ENCODE measurements at regions not wholly inside any gene's neighbourhood (a gene's known extent, or its start where the extent isn't known, plus 50 kb on each side); places are given as distances from the start of the nearest gene placed in this dataset.

GRCh38 chr4:138408758-138409157, 166.6 kb upstream of the SLC7A11 start:
- ChIA-PET CTCF (no interaction called here), POLR2A (no interaction called here)
- no peak for TF ChIP-seq CTCF (IDR thresholded peaks at IDR 0.05)
- Mint-ChIP-seq H3K36me3 (ENCODE audit: low read depth) (no peaks in the 10 kb centered on the region), H3K27ac (no peak overlapping the region), H3K9me3 (no peaks in the 10 kb centered on the region), H3K27me3 (no peaks in the 10 kb centered on the region), H3K4me1 (no peaks in the 10 kb centered on the region), H3K4me3 (no peak overlapping the region)
- ATAC-seq (ENCODE audit: low read depth) (no peak), DNase-seq (no peak)
- intact Hi-C loops (cut with micrococcal nuclease) = no loop called here

GRCh38 chr4:138407329-138407728, 165.2 kb upstream of the SLC7A11 start:
- POLR2A ChIA-PET = no interaction called here
- intact Hi-C loops (cut with micrococcal nuclease) = no loop called here
- no peak overlapping the region for H3K27ac Mint-ChIP-seq
- H3K36me3 Mint-ChIP-seq (ENCODE audit: low read depth) = no peaks in the 10 kb centered on the region
- TF ChIP-seq CTCF (IDR thresholded peaks at IDR 0.05) = no peak
- no peak for DNase-seq
- H3K27me3 Mint-ChIP-seq = no peaks in the 10 kb centered on the region
- H3K4me1 Mint-ChIP-seq = no peaks in the 10 kb centered on the region
- H3K4me3 Mint-ChIP-seq = no peak overlapping the region
- no peak for ATAC-seq (ENCODE audit: low read depth)
- no peaks in the 10 kb centered on the region for H3K9me3 Mint-ChIP-seq
- CTCF ChIA-PET = no interaction called here

DNA sequence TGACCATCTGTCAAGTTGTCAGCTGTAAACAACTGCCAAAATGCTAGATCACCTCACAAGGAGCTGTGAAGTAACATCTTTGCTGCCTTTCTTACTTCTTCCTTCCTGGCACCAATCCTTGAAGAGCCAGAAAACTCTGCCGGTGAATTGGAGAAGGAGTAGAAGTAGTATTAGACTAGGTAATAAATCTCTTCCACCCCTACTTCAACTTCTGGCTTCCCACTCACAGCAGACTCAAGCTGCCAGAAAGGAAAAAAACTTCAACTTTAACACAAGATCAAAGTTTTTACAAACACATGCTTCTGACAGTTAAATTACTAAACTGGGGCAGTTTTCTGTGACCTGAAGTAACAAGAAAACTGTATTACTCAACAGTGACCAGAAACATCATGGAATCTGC, 164.7 kb upstream of the SLC7A11 start:
- no peak for DNase-seq
- TF ChIP-seq CTCF (IDR thresholded peaks at IDR 0.05) = no peak
- H3K4me1 Mint-ChIP-seq = no peaks in the 10 kb centered on the region
- no peaks in the 10 kb centered on the region for H3K27me3 Mint-ChIP-seq
- ATAC-seq (ENCODE audit: low read depth) = no peak
- H3K4me3 Mint-ChIP-seq = no peak overlapping the region
- ChIA-PET CTCF (no interaction called here), POLR2A (no interaction called here)
- no peak overlapping the region for H3K27ac Mint-ChIP-seq
- intact Hi-C loops (cut with micrococcal nuclease) = no loop called here
- no peaks in the 10 kb centered on the region for H3K36me3 Mint-ChIP-seq (ENCODE audit: low read depth)
- H3K9me3 Mint-ChIP-seq = no peaks in the 10 kb centered on the region

DNA sequence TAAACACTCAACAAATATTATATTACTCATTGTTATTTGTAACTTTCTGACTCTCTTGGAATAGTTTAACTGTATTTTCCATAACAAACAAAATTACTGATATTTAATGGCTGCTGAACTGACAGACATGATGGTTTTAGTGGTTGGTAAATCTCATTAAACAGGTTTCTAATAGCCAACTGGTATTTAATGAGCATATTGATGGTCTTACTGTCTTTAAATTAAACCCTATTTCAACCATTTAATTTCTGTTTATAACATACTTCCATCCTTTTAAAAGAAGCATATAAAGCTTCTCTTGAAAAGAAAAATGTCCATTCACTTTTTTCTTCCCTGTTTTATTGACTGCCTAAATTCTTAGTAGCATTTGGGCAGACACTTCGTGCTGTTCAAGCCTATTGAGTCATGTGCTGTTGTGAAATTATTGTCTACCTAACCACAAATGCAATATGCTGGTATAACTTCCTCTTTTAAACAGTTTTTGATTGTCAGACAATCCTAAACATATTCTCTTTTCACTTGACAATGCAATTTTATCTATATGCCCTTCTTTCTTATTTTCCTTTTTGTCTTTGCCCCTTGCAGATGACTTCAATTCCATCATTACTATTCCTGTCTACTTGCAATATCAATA, 163.9 kb upstream of the SLC7A11 start:
- H3K36me3 Mint-ChIP-seq (ENCODE audit: low read depth) = no peaks in the 10 kb centered on the region
- intact Hi-C loops (cut with micrococcal nuclease) = no loop called here
- H3K4me1 Mint-ChIP-seq = no peaks in the 10 kb centered on the region
- no peak for ATAC-seq (ENCODE audit: low read depth)
- H3K27me3 Mint-ChIP-seq = no peaks in the 10 kb centered on the region
- H3K27ac Mint-ChIP-seq = no peak overlapping the region
- H3K4me3 Mint-ChIP-seq = no peak overlapping the region
- no peaks in the 10 kb centered on the region for H3K9me3 Mint-ChIP-seq
- CTCF ChIA-PET = no interaction called here
- no peak for DNase-seq
- POLR2A ChIA-PET = no interaction called here
- TF ChIP-seq CTCF (IDR thresholded peaks at IDR 0.05) = no peak

DNA sequence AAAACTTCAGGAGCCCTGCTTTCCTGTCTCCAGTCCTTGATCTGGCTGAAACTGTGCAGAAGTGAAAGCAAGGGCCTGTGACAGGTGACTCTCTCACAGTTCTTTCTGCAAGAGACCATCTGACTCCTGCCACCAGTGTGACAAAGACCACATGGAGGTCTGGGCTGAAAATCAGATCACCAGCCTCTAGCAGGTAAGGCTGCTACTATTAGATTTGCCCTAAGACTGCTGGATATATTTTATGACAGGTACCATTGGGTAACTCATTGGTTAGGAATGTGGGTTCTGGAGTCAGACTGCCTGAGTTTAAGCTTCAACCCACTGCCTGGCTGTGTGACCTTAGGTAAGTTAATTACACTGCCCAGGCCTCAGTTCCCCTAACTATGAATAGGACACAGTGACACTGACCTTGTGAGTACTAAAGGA, 163.3 kb upstream of the SLC7A11 start:
- intact Hi-C loops (cut with micrococcal nuclease) = no loop called here
- no peak for TF ChIP-seq CTCF (IDR thresholded peaks at IDR 0.05)
- DNase-seq = no peak
- no peak for ATAC-seq (ENCODE audit: low read depth)
- H3K27me3 Mint-ChIP-seq = no peaks in the 10 kb centered on the region
- CTCF ChIA-PET = no interaction called here
- no peaks in the 10 kb centered on the region for H3K4me1 Mint-ChIP-seq
- POLR2A ChIA-PET = no interaction called here
- H3K36me3 Mint-ChIP-seq (ENCODE audit: low read depth) = no peaks in the 10 kb centered on the region
- H3K9me3 Mint-ChIP-seq = no peaks in the 10 kb centered on the region
- no peak overlapping the region for H3K4me3 Mint-ChIP-seq
- H3K27ac Mint-ChIP-seq = no peak overlapping the region

Measured in activated B cell treated with CpG ODN at 0.5 μM for 24 hours (primary cell).